HuH-7 (cell line): ENCODE measurements at regions not wholly inside any gene's neighbourhood (a gene's known extent, or its start where the extent isn't known, plus 50 kb on each side); places are given as distances from the start of the nearest gene placed in this dataset.

Source experiments
- DNase-seq: peaks from one replicate; pipeline ENCODE4 v3.0.0; 2011; ENCODE audit warnings: low spot score

- DNase-seq = no peak
These were observed 51.1 kb upstream of the ADARB2 start for GRCh38 chr10:1788401-1788800.
